GM19240 (cell line): ENCODE measurements at regions not wholly inside any gene's neighbourhood (a gene's known extent, or its start where the extent isn't known, plus 50 kb on each side); places are given as distances from the start of the nearest gene placed in this dataset.

Experiments used
- DNase-seq: peaks from one replicate; pipeline ENCODE4 v3.0.0; 2011; ENCODE audit warnings: low spot score; ENCODE audit not compliant: insufficient read length

GRCh38 chr10:128522551-128523308, 396.5 kb upstream of the MKI67 start:
- no peak for DNase-seq

- no peak for DNase-seq
These were observed 399.2 kb upstream of the MKI67 start for GRCh38 chr10:128525444-128525843.

- DNase-seq = no peak
These were observed 399.7 kb upstream of the MKI67 start for GRCh38 chr10:128525936-128526335.

- no peak for DNase-seq
These were observed 400.7 kb upstream of the MKI67 start for GRCh38 chr10:128526791-128527375.

- no peak for DNase-seq
These were observed 401.5 kb upstream of the MKI67 start for GRCh38 chr10:128527711-128528110.

GRCh38 chr10:128528167-128528566, 401.9 kb upstream of the MKI67 start:
- DNase-seq = no peak

GRCh38 chr10:128528781-128529180, 402.6 kb upstream of the MKI67 start:
- no peak for DNase-seq

GRCh38 chr10:128529225-128529624, 403.0 kb upstream of the MKI67 start:
- no peak for DNase-seq

GRCh38 chr10:128530301-128530700, 404.1 kb upstream of the MKI67 start:
- DNase-seq = no peak

- no peak for DNase-seq
These were observed 404.7 kb upstream of the MKI67 start for GRCh38 chr10:128530946-128531345.

- DNase-seq = no peak
These were observed 408.5 kb upstream of the MKI67 start for GRCh38 chr10:128534686-128535085.

- no peak for DNase-seq
These were observed 410.0 kb upstream of the MKI67 start for GRCh38 chr10:128536259-128536658.

GRCh38 chr10:128537834-128538330, 411.7 kb upstream of the MKI67 start:
- DNase-seq = no peak

- DNase-seq = no peak
These were observed 412.4 kb upstream of the MKI67 start for GRCh38 chr10:128538671-128539070.

GRCh38 chr10:128539510-128540127, 413.4 kb upstream of the MKI67 start:
- no peak for DNase-seq

GRCh38 chr10:128540128-128540762, 414.0 kb upstream of the MKI67 start:
- DNase-seq = no peak

- DNase-seq = no peak
These were observed 414.8 kb upstream of the MKI67 start for GRCh38 chr10:128540781-128541761.

GRCh38 chr10:128541926-128542475, 415.8 kb upstream of the MKI67 start:
- no peak for DNase-seq

- no peak for DNase-seq
These were observed 416.4 kb upstream of the MKI67 start for GRCh38 chr10:128542659-128543058.

- no peak for DNase-seq
These were observed 416.9 kb upstream of the MKI67 start for GRCh38 chr10:128543151-128543550.

GRCh38 chr10:128545216-128545615, 419.0 kb upstream of the MKI67 start:
- no peak for DNase-seq
